ENCODE measurements at regions not wholly inside any gene's neighbourhood (a gene's known extent, or its start where the extent isn't known, plus 50 kb on each side); places are given as distances from the start of the nearest gene placed in this dataset.

DNA sequence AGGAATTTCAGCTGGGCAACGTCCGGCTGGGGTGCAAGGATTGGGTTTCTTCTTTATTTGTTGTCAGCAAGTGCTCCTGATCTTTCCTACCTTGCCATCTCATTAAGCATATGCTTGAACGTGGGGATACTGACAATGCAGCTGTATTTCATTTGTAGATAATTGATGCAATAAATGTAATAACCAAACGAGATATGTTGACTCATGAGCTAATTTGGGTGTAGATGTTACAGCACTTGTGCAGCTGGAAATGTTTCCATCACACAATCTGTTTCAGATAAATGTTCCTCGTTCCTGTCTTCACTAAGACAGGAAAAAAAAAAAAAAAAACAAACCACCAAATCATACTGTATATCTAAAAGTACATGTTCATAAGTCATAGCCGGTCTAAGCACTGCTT is 123.8 kb downstream of the DMRT2 start:
- TF ChIP-seq CTCF (IDR thresholded peaks at IDR 0.05; ENCODE audit: low read depth, low read length) (no peak), POLR2A (IDR thresholded peaks at IDR 0.05; ENCODE audit: extremely low read depth, insufficient read length) (no peak)
- TF ChIP-seq, protein P1, sequence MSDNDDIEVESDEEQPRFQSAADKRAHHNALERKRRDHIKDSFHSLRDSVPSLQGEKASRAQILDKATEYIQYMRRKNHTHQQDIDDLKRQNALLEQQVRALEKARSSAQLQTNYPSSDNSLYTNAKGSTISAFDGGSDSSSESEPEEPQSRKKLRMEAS (IDR thresholded peaks at IDR 0.05; ENCODE audit: low read depth, low read length): no peak

Measured in NB4 (cell line).